ENCODE measurements at regions not wholly inside any gene's neighbourhood (a gene's known extent, or its start where the extent isn't known, plus 50 kb on each side); places are given as distances from the start of the nearest gene placed in this dataset.

GRCh38 chr5:168182269-168182668 is 109.2 kb upstream of the WWC1 start:
- no peak for FAIRE-seq
- dilution Hi-C loops (cut with MboI; ENCODE audit: extremely low pct_ligation_motif_present, low sequenced_read_pairs) (no loop called here), intact Hi-C loops (cut with micrococcal nuclease) (no loop called here)
- Histone ChIP-seq H3K4me2 (ENCODE audit: insufficient read depth, low read length) (no peak overlapping the region), H3K4me3 (replicated peaks in 1 of 3; ENCODE audit: insufficient read depth in 1 of 3, low read depth in 1 of 3, low read length in 3 of 3) (no peak overlapping the region), H3K27ac (ENCODE audit: insufficient read depth, low read depth, low read length) (no peak overlapping the region), H3K79me2 (ENCODE audit: control insufficient read depth, insufficient read depth, low read length) (no peaks in the 10 kb centered on the region), H3K9me1 (replicated peaks; ENCODE audit: control insufficient read depth, extremely low read depth, insufficient read depth, low read length) (no peaks in the 10 kb centered on the region), H3K27me3 (ENCODE audit: control insufficient read depth in 2 of 2, insufficient read depth in 2 of 2, low read length in 2 of 2) (no peaks in the 10 kb centered on the region), H3K4me1 (ENCODE audit: control insufficient read depth, extremely low read depth, insufficient read depth, low read length) (no peaks in the 10 kb centered on the region), H3K9ac (replicated peaks; ENCODE audit: extremely low read depth, insufficient read depth, low read length) (no peak overlapping the region), H3K36me3 (ENCODE audit: control insufficient read depth in 2 of 2, extremely low read depth in 1 of 2, insufficient read depth in 2 of 2, low read length in 2 of 2) (no peaks in the 10 kb centered on the region), H2AFZ (ENCODE audit: low read depth, low read length) (no peak overlapping the region), H3K9me3 (replicated peaks; ENCODE audit: control insufficient read depth, insufficient read depth, low read length) (no peaks in the 10 kb centered on the region), H4K20me1 (replicated peaks; ENCODE audit: control insufficient read depth, extremely low read depth, insufficient read depth, low read length) (no peaks in the 10 kb centered on the region)
- BruUV-seq (replicated peaks): no TSS peak
- DNase-seq (ENCODE audit: low read depth, low spot score): no peak
- ChIA-PET CTCF (no interaction called here), POLR2A (no interaction called here)
- TF ChIP-seq POLR2A (IDR thresholded peaks at IDR 0.05; ENCODE audit: low read depth, low read length) (no peak), POLR2AphosphoS5 (IDR thresholded peaks at IDR 0.05; ENCODE audit: insufficient read depth, low read depth, low read length) (no peak), MAX (IDR thresholded peaks at IDR 0.05; ENCODE audit: insufficient read depth, insufficient read length) (no peak), FOS (IDR thresholded peaks at IDR 0.05; ENCODE audit: borderline replicate concordance, insufficient read depth, low read length) (no peak), MYC (IDR thresholded peaks at IDR 0.05; ENCODE audit: low read depth, low read length) (no peak), JUN (IDR thresholded peaks at IDR 0.05; ENCODE audit: borderline replicate concordance, insufficient read depth, insufficient read length, low read depth) (no peak), GATA2 (IDR thresholded peaks at IDR 0.05; ENCODE audit: insufficient read depth, insufficient read length, low read depth, low read length) (no peak), EZH2 (IDR thresholded peaks at IDR 0.05; ENCODE audit: borderline replicate concordance, low read depth, low read length, severe bottlenecking) (no peak)
- TF ChIP-seq, protein P1, sequence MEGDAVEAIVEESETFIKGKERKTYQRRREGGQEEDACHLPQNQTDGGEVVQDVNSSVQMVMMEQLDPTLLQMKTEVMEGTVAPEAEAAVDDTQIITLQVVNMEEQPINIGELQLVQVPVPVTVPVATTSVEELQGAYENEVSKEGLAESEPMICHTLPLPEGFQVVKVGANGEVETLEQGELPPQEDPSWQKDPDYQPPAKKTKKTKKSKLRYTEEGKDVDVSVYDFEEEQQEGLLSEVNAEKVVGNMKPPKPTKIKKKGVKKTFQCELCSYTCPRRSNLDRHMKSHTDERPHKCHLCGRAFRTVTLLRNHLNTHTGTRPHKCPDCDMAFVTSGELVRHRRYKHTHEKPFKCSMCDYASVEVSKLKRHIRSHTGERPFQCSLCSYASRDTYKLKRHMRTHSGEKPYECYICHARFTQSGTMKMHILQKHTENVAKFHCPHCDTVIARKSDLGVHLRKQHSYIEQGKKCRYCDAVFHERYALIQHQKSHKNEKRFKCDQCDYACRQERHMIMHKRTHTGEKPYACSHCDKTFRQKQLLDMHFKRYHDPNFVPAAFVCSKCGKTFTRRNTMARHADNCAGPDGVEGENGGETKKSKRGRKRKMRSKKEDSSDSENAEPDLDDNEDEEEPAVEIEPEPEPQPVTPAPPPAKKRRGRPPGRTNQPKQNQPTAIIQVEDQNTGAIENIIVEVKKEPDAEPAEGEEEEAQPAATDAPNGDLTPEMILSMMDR (IDR thresholded peaks at IDR 0.05; ENCODE audit: extremely low read depth in 1 of 2, insufficient read depth in 1 of 2, low read depth in 1 of 2, low read length in 2 of 2): no peak

Data from endothelial cell of umbilical vein (primary cell).